OCI-LY7 (cell line): ENCODE measurements at regions not wholly inside any gene's neighbourhood (a gene's known extent, or its start where the extent isn't known, plus 50 kb on each side); places are given as distances from the start of the nearest gene placed in this dataset.

ENCODE experiments used
- BruUV-seq: library from RNA; stranded (reverse); fragments of 400-500 nt; replicated peaks from 2 replicates; lab custom pipeline; 2021; lab: Mats Ljungman, UMichigan
- CTCF ChIA-PET: fragments of 300-600 bp; sonication (Branson Sonifier 250); formaldehyde crosslinking; loops from one replicate; lab custom pipeline; 2022; ENCODE audit warnings: antibody characterized with exemption; ENCODE audit not compliant: unreplicated experiment; lab: Charles Lee
- POLR2A ChIA-PET: fragments of 300-600 bp; sonication (Branson Sonifier 250); formaldehyde crosslinking; loops from one replicate; lab custom pipeline; 2022; ENCODE audit warnings: antibody characterized with exemption; lab: Charles Lee
- DNase-seq: peaks from one replicate; pipeline ENCODE4 v3.0.0-alpha.2; 2015; ENCODE audit warnings: low spot score
- H2AFZ ChIP-seq: fragments of 200-600 bp; sonication (generic), shearing (Covaris generic); 2 replicates; pipeline ENCODE4 v1.6.1; 2014; ENCODE audit warnings: mild to moderate bottlenecking, antibody characterized with exemption, low read length, moderate library complexity
- H3K27ac ChIP-seq: fragments of 200-600 bp; sonication (generic); 2 replicates; pipeline ENCODE4 v1.5.1; 2014; ENCODE audit warnings: mixed run types, low read depth, mild to moderate bottlenecking, moderate library complexity, low read length, inconsistent platforms; ENCODE audit not compliant: poor library complexity, severe bottlenecking
- H3K36me3 ChIP-seq: fragments of 200-600 bp; sonication (generic); 2 replicates; pipeline ENCODE4 v1.6.1; 2014; ENCODE audit warnings: mild to moderate bottlenecking, antibody characterized with exemption, low read length, moderate library complexity, mixed read lengths; ENCODE audit not compliant: insufficient read depth
- H3K4me1 ChIP-seq: fragments of 200-600 bp; sonication (generic); 2 replicates; pipeline ENCODE4 v1.5.1; 2014; ENCODE audit warnings: mild to moderate bottlenecking, low read length; ENCODE audit not compliant: insufficient read depth, poor library complexity, severe bottlenecking
- H3K4me2 ChIP-seq: fragments of 200-600 bp; sonication (generic); 2 replicates; pipeline ENCODE4 v1.6.1; 2014; ENCODE audit warnings: mild to moderate bottlenecking, low read length
- H3K4me3 ChIP-seq: fragments of 200-600 bp; sonication (generic); 2 replicates; pipeline ENCODE4 v1.5.1; 2014; ENCODE audit warnings: mild to moderate bottlenecking, low read depth, low read length; ENCODE audit not compliant: poor library complexity, severe bottlenecking
- H3K79me2 ChIP-seq: fragments of 200-600 bp; sonication (generic); 2 replicates; pipeline ENCODE4 v1.6.1; 2016; ENCODE audit warnings: low read depth, mild to moderate bottlenecking, low read length, moderate library complexity, mixed read lengths; ENCODE audit not compliant: insufficient read depth
- H3K9me2 ChIP-seq: fragments of 200-600 bp; sonication (generic); 2 replicates; pipeline ENCODE4 v1.6.1; 2016; ENCODE audit warnings: mild to moderate bottlenecking, low read length, mixed read lengths; ENCODE audit not compliant: insufficient read depth
- H3K9me3 ChIP-seq: fragments of 200-600 bp; sonication (generic); 2 replicates; pipeline ENCODE4 v1.6.1; 2014; ENCODE audit warnings: mild to moderate bottlenecking, mixed run types, low read length, mixed read lengths
- H4K20me1 ChIP-seq: fragments of 200-600 bp; sonication (generic); 2 replicates; pipeline ENCODE4 v1.6.1; 2014; ENCODE audit warnings: mild to moderate bottlenecking, antibody characterized with exemption, low read length, moderate library complexity, mixed read lengths; ENCODE audit not compliant: insufficient read depth
- EZH2phosphoT487 ChIP-seq: fragments of 200-600 bp; sonication (generic); IDR thresholded peaks from 2 replicates; pipeline ENCODE4 v1.6.1; 2018; ENCODE audit warnings: low read depth, borderline replicate concordance, mild to moderate bottlenecking, mixed run types, antibody characterized with exemption, low read length, moderate library complexity, mixed read lengths
- intact Hi-C: fragments of 100-400 bp; cut with micrococcal nuclease; formaldehyde crosslinking; loops from one replicate; pipeline ENCODE4 v1.10.0; 2022; ENCODE audit not compliant: unreplicated experiment
- TF ChIP-seq, protein P1 (sequence below): fragments of 200-600 bp; sonication (generic); conservative IDR thresholded peaks from 2 replicates; pipeline ENCODE4 v1.5.1; 2014; ENCODE audit warnings: mild to moderate bottlenecking, antibody characterized with exemption, low read length, moderate library complexity, mixed read lengths

DNA sequence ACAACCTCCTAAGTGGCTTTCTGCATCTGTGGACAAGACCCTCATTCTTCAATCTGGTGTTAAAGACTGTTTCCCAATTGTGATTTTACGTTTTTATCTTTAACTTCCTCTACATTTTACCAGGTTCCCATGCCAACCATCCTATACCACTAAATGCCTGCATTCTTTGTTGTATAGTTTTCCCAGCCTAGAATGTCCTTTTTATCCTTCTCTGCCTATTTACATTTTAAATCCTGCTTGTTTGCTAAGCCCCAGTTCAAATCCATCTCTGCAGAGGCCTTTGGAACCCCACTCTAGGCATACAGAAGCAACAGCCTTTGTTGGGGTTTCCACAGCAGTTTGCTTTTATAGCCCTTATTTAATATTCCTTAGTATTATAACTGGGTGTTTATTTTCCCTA, 325.1 kb upstream of the DDHD1 start:
- H3K27ac ChIP-seq = no peak overlapping the region
- H3K4me1 ChIP-seq = no peaks in the 10 kb centered on the region
- ChIA-PET CTCF (no interaction called here), POLR2A (interaction anchor here (0.6 kb wide), 1 partner anchor 274 kb away, joined by 3 read pairs; no protein-coding TSS in a partner anchor)
- H3K9me2 ChIP-seq = no peaks in the 10 kb centered on the region
- H3K9me3 ChIP-seq = no peaks in the 10 kb centered on the region
- intact Hi-C loops = no loop called here
- no peak for DNase-seq
- no TSS peak for BruUV-seq
- H4K20me1 ChIP-seq = no peaks in the 10 kb centered on the region
- no peaks in the 10 kb centered on the region for H3K36me3 ChIP-seq
- H3K4me3 ChIP-seq = no peak overlapping the region
- H3K4me2 ChIP-seq = no peak overlapping the region
- no peak for TF ChIP-seq EZH2phosphoT487
- H3K79me2 ChIP-seq = no peaks in the 10 kb centered on the region
- H2AFZ ChIP-seq = no peak overlapping the region

DNA sequence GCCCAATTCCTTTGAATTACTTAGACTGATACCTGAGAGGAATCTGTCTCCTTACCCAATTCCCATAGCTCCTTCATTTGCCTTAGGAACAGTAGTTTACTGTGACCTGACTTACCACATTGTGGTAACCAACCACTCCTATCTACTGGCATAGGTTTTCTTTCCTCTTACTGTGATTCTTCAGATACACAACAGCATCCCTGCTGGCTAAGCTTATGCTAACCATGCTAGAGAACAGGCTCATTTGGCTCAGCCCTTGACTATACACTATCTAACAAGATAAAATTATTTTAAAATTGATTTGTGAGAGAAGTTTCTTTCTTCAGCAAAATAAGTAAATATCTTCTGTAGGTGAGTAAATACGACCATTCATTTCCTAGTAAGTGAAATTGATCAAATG, 320.4 kb upstream of the DDHD1 start:
- DNase-seq = no peak
- H3K4me3 ChIP-seq = no peak overlapping the region
- H3K36me3 ChIP-seq = no peaks in the 10 kb centered on the region
- H4K20me1 ChIP-seq = no peaks in the 10 kb centered on the region
- no peak overlapping the region for H3K4me2 ChIP-seq
- H3K9me3 ChIP-seq = no peaks in the 10 kb centered on the region
- intact Hi-C loops = no loop called here
- H3K27ac ChIP-seq = no peak overlapping the region
- H2AFZ ChIP-seq = no peak overlapping the region
- CTCF ChIA-PET = no interaction called here
- BruUV-seq = no TSS peak
- no peaks in the 10 kb centered on the region for H3K79me2 ChIP-seq
- POLR2A ChIA-PET = no interaction called here
- no peaks in the 10 kb centered on the region for H3K4me1 ChIP-seq
- H3K9me2 ChIP-seq = no peaks in the 10 kb centered on the region
- TF ChIP-seq EZH2phosphoT487 = no peak
- TF ChIP-seq, protein P1, sequence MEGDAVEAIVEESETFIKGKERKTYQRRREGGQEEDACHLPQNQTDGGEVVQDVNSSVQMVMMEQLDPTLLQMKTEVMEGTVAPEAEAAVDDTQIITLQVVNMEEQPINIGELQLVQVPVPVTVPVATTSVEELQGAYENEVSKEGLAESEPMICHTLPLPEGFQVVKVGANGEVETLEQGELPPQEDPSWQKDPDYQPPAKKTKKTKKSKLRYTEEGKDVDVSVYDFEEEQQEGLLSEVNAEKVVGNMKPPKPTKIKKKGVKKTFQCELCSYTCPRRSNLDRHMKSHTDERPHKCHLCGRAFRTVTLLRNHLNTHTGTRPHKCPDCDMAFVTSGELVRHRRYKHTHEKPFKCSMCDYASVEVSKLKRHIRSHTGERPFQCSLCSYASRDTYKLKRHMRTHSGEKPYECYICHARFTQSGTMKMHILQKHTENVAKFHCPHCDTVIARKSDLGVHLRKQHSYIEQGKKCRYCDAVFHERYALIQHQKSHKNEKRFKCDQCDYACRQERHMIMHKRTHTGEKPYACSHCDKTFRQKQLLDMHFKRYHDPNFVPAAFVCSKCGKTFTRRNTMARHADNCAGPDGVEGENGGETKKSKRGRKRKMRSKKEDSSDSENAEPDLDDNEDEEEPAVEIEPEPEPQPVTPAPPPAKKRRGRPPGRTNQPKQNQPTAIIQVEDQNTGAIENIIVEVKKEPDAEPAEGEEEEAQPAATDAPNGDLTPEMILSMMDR = no peak

DNA sequence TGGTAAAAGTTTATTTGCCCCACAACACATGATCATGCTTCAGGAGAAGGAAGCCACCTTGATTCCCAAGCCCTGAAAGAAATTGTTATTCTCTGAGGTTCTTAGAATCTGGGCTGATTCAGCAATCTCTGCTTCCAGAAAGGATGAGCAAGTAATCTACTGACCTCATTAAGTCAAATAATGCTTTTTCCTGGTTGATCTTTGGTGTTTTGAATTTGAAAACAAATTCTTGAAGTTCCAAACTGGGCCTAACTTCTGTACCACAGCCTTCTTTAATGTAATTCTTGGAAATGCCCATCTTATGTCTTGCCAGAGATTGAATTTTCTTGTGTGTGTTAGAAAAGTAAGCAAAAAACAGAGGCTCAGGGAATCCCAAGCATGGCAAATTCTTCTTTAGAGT, 319.2 kb upstream of the DDHD1 start:
- Histone ChIP-seq H3K27ac (no peak overlapping the region), H2AFZ (no peak overlapping the region), H3K4me1 (no peaks in the 10 kb centered on the region), H3K9me2 (no peaks in the 10 kb centered on the region), H4K20me1 (no peaks in the 10 kb centered on the region), H3K9me3 (no peaks in the 10 kb centered on the region), H3K36me3 (no peaks in the 10 kb centered on the region), H3K79me2 (no peaks in the 10 kb centered on the region), H3K4me2 (no peak overlapping the region), H3K4me3 (no peak overlapping the region)
- TF ChIP-seq EZH2phosphoT487 = no peak
- TF ChIP-seq, protein P1 = no peak
- CTCF ChIA-PET = no interaction called here
- no peak for DNase-seq
- POLR2A ChIA-PET = interaction anchor here (0.6 kb wide), 1 partner anchor 14 kb away, joined by 5 read pairs; no protein-coding TSS in a partner anchor
- BruUV-seq = no TSS peak
- intact Hi-C loops = no loop called here
